Fibroblast of pulmonary artery (primary cell): ENCODE measurements at regions not wholly inside any gene's neighbourhood (a gene's known extent, or its start where the extent isn't known, plus 50 kb on each side); places are given as distances from the start of the nearest gene placed in this dataset.

Source experiments
- DNase-seq: peaks from one replicate; pipeline ENCODE4 v3.0.0-alpha.2; 2010; ENCODE audit warnings: low read depth
- H3K4me3 ChIP-seq: replicated peaks from 2 replicates; pipeline ENCODE4 v1.5.1; 2011; ENCODE audit warnings: low read depth, mild to moderate bottlenecking, control low read depth, low read length, moderate library complexity
- CTCF ChIP-seq: IDR thresholded peaks from 2 replicates; pipeline ENCODE4 v1.5.1; 2011; ENCODE audit warnings: mild to moderate bottlenecking, control low read depth, low read length, inconsistent platforms; ENCODE audit errors: missing control alignments

- no peak overlapping the region for H3K4me3 ChIP-seq
- no peak for TF ChIP-seq CTCF
- DNase-seq: no peak
These were observed 353.5 kb upstream of the RGPD4 start for GRCh38 chr2:107473150-107473549.

- no peak for DNase-seq
- no peak for TF ChIP-seq CTCF
- H3K4me3 ChIP-seq: no peak overlapping the region
These were observed 350.8 kb upstream of the RGPD4 start for GRCh38 chr2:107475859-107476258.

GRCh38 chr2:107502539-107502938 lies 324.2 kb upstream of the RGPD4 start:
- TF ChIP-seq CTCF: no peak
- H3K4me3 ChIP-seq: no peak overlapping the region
- DNase-seq: no peak

- no peak overlapping the region for H3K4me3 ChIP-seq
- DNase-seq: no peak
- no peak for TF ChIP-seq CTCF
These were observed 314.5 kb upstream of the RGPD4 start for GRCh38 chr2:107511970-107512789.

GRCh38 chr2:107525406-107525805 lies 301.3 kb upstream of the RGPD4 start:
- no peak for TF ChIP-seq CTCF
- peak; percentile 85 for DNase-seq
- H3K4me3 ChIP-seq: no peak overlapping the region

GRCh38 chr2:107529146-107529545 lies 297.5 kb upstream of the RGPD4 start:
- H3K4me3 ChIP-seq: no peak overlapping the region
- peak; percentile 31 for DNase-seq
- TF ChIP-seq CTCF: no peak

GRCh38 chr2:107530046-107530445 lies 296.6 kb upstream of the RGPD4 start:
- TF ChIP-seq CTCF: no peak
- no peak overlapping the region for H3K4me3 ChIP-seq
- DNase-seq: no peak
